Astrocyte of the spinal cord (primary cell): ENCODE measurements at regions not wholly inside any gene's neighbourhood (a gene's known extent, or its start where the extent isn't known, plus 50 kb on each side); places are given as distances from the start of the nearest gene placed in this dataset.

ENCODE experiments used
- DNase-seq: peaks from one replicate; pipeline ENCODE4 v3.0.0; 2011; ENCODE audit warnings: low read depth, low spot score
- H3K4me3 ChIP-seq: 2 replicates; pipeline ENCODE4 v1.5.1; 2011; ENCODE audit warnings: low read depth, mild to moderate bottlenecking, low read length, moderate library complexity
- in situ Hi-C: cut with HindIII; loops from 2 replicates; pipeline ENCODE4 v1.10.0; 2017; ENCODE audit warnings: low sequenced_read_pairs
- TF ChIP-seq, protein P1 (sequence below): IDR thresholded peaks from 2 replicates; pipeline ENCODE4 v1.5.1; 2012; ENCODE audit warnings: low read depth, mild to moderate bottlenecking, low read length, inconsistent platforms

- DNase-seq = no peak
- in situ Hi-C loops = no loop called here
- TF ChIP-seq, protein P1, sequence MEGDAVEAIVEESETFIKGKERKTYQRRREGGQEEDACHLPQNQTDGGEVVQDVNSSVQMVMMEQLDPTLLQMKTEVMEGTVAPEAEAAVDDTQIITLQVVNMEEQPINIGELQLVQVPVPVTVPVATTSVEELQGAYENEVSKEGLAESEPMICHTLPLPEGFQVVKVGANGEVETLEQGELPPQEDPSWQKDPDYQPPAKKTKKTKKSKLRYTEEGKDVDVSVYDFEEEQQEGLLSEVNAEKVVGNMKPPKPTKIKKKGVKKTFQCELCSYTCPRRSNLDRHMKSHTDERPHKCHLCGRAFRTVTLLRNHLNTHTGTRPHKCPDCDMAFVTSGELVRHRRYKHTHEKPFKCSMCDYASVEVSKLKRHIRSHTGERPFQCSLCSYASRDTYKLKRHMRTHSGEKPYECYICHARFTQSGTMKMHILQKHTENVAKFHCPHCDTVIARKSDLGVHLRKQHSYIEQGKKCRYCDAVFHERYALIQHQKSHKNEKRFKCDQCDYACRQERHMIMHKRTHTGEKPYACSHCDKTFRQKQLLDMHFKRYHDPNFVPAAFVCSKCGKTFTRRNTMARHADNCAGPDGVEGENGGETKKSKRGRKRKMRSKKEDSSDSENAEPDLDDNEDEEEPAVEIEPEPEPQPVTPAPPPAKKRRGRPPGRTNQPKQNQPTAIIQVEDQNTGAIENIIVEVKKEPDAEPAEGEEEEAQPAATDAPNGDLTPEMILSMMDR = no peak
- no peak overlapping the region for H3K4me3 ChIP-seq
Measured at GRCh38 chr1:29990304-29990703, 733.1 kb downstream of the MATN1 start.

DNA sequence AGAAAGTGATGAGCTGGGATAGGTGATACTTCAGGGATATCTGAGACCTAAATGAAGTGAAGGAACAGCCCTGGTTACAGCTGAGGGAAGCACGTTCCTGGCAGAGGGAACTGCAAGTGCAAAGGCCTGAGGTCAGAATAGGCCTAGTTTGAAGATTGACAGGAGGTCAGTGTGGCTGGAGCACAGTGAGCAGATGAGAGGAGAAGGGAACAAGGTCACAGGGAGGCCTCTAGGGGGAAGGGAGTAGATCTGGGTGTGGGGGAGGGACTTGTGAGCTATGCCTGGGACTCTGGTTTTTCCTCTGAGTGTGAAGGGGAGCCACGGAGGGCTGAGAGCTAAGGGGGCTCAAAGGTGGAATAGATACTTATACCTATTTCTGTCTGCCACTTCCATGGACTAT lies 736.4 kb downstream of the MATN1 start:
- TF ChIP-seq, protein P1 = no peak
- no peak overlapping the region for H3K4me3 ChIP-seq
- in situ Hi-C loops = no loop called here
- no peak for DNase-seq

- in situ Hi-C loops = no loop called here
- H3K4me3 ChIP-seq = no peak overlapping the region
- DNase-seq = no peak
- TF ChIP-seq, protein P1 = no peak
Measured at GRCh38 chr1:29985606-29985945, 737.8 kb downstream of the MATN1 start.

DNA sequence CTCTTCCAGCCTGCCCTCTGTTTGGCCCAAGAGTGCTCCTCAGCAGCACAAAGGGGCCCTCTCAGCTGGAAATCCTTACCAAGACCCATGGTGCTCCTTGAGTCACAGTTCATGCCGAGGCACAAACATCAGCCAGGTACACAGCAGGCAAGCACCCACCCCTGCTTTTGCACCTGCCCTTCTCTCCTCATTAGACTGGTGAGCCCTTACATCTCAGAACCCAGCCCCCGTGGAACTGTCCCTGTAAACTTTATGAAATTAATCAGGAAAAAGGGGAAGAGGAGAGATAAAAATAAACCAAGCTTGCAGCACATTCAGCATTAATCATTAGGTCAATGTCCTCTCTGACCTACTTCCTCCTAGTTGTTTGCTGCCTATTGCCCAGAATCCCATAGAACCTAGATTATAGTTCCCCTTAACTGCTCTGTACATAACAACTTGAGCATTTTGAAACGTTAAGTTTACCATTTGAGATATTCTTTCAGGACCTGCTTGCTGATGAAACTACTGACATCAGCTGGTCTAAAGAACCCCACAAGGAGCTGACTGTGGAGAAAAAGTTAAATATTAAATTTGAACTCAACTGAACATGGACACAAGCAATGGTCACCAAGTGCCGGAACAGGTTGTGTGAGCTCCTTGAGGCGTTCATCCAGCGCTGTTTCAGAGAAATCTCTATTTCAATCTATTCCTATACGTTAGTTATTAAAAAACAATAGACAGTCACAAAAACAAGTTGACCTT lies 738.4 kb downstream of the MATN1 start:
- in situ Hi-C loops = no loop called here
- DNase-seq = no peak
- H3K4me3 ChIP-seq = no peak overlapping the region
- TF ChIP-seq, protein P1 = no peak

- DNase-seq = no peak
- no peak overlapping the region for H3K4me3 ChIP-seq
- TF ChIP-seq, protein P1 = no peak
- in situ Hi-C loops = no loop called here
Measured at GRCh38 chr1:29984166-29984861, 739.1 kb downstream of the MATN1 start.

GRCh38 chr1:29983321-29983720 lies 740.1 kb downstream of the MATN1 start:
- TF ChIP-seq, protein P1 = no peak
- no peak overlapping the region for H3K4me3 ChIP-seq
- in situ Hi-C loops = no loop called here
- no peak for DNase-seq
